HEK293 (cell line): ENCODE measurements at regions not wholly inside any gene's neighbourhood (a gene's known extent, or its start where the extent isn't known, plus 50 kb on each side); places are given as distances from the start of the nearest gene placed in this dataset.
A peak's percentile ranks its signal among the peaks of the same experiment; 100 is the strongest.

Source experiments
- CTCF ChIA-PET: fragments of 350-600 bp; formaldehyde crosslinking; extraction: SDS; loops from one replicate; lab custom pipeline; 2021; ENCODE audit warnings: antibody characterized with exemption; lab: Yijun Ruan, JAX
- POLR2A ChIA-PET: fragments of 300-600 bp; formaldehyde crosslinking; extraction: SDS; loops from one replicate; lab custom pipeline; 2020; ENCODE audit warnings: antibody characterized with exemption, inconsistent platforms; lab: Yijun Ruan, JAX
- H3K27ac ChIP-seq: fragments of 200-500 bp; sonication (Bioruptor generic); 2 replicates; pipeline ENCODE4 v1.5.1; 2014; ENCODE audit warnings: low read depth, low read length, control low read depth, inconsistent platforms; ENCODE audit errors: extremely low read depth
- H3K36me3 ChIP-seq, 2 experiments: fragments of 200-500 bp in 1 of 2; sonication (Bioruptor generic) in 1 of 2; 1 replicate in 1 of 2; 2 replicates in 1 of 2; pipeline ENCODE4 v1.5.1; 2014 to 2017; ENCODE audit warnings: inconsistent platforms in 2 of 2, low read length in 2 of 2; ENCODE audit not compliant: control insufficient read depth in 2 of 2, insufficient read depth in 1 of 2
- H3K4me1 ChIP-seq: fragments of 200-500 bp; sonication (Bioruptor generic); 2 replicates; pipeline ENCODE4 v1.5.1; 2014; ENCODE audit warnings: mild to moderate bottlenecking, low read length, inconsistent platforms; ENCODE audit not compliant: control insufficient read depth, insufficient read depth
- H3K4me3 ChIP-seq: 2 replicates; pipeline ENCODE4 v1.5.1; 2011; ENCODE audit warnings: low read depth, mild to moderate bottlenecking, control low read depth, low read length, moderate library complexity
- H3K9me3 ChIP-seq: fragments of 200-500 bp; sonication (Bioruptor generic); 2 replicates; pipeline ENCODE4 v1.5.1; 2014; ENCODE audit warnings: low read depth, low read length, inconsistent platforms; ENCODE audit not compliant: control insufficient read depth, insufficient read depth
- EGR2 ChIP-seq: fragments of 450-650 bp; formaldehyde crosslinking; IDR thresholded peaks from 2 replicates; pipeline ENCODE4 v1.5.1; 2016; ENCODE audit warnings: low read depth, missing biosample characterization, missing genetic modification characterization
- FEZF1 ChIP-seq: fragments of 450-650 bp; formaldehyde crosslinking; IDR thresholded peaks from 2 replicates; pipeline ENCODE4 v1.5.1; 2016; ENCODE audit warnings: missing biosample characterization, missing genetic modification characterization
- GFI1B ChIP-seq: fragments of 450-650 bp; formaldehyde crosslinking; IDR thresholded peaks from 2 replicates; pipeline ENCODE4 v1.5.1; 2016; ENCODE audit warnings: missing biosample characterization, missing genetic modification characterization
- SCRT1 ChIP-seq: fragments of 450-650 bp; formaldehyde crosslinking; IDR thresholded peaks from 2 replicates; pipeline ENCODE4 v1.5.1; 2016; ENCODE audit warnings: missing biosample characterization, missing genetic modification characterization, borderline replicate concordance
- YY1 ChIP-seq: fragments of 450-650 bp; formaldehyde crosslinking; IDR thresholded peaks from 2 replicates; pipeline ENCODE4 v1.5.1; 2018; ENCODE audit warnings: missing biosample characterization, missing genetic modification characterization
- ZBTB17 ChIP-seq: fragments of 450-650 bp; formaldehyde crosslinking; IDR thresholded peaks from 2 replicates; pipeline ENCODE4 v1.5.1; 2016; ENCODE audit warnings: missing biosample characterization, missing genetic modification characterization
- ZBTB48 ChIP-seq: fragments of 450-650 bp; formaldehyde crosslinking; IDR thresholded peaks from 2 replicates; pipeline ENCODE4 v1.5.1; 2016; ENCODE audit warnings: missing biosample characterization, missing genetic modification characterization
- ZBTB7A ChIP-seq: fragments of 450-650 bp; formaldehyde crosslinking; IDR thresholded peaks from 2 replicates; pipeline ENCODE4 v1.5.1; 2016; ENCODE audit warnings: low read depth, missing biosample characterization, missing genetic modification characterization
- ZFHX2 ChIP-seq: fragments of 450-650 bp; formaldehyde crosslinking; conservative IDR thresholded peaks from 2 replicates; pipeline ENCODE4 v1.5.1; 2016; ENCODE audit warnings: missing biosample characterization, missing genetic modification characterization
- ZFP69B ChIP-seq: fragments of 450-650 bp; formaldehyde crosslinking; IDR thresholded peaks from 2 replicates; pipeline ENCODE4 v1.5.1; 2016; ENCODE audit warnings: missing biosample characterization, missing genetic modification characterization
- ZNF140 ChIP-seq: fragments of 450-650 bp; formaldehyde crosslinking; IDR thresholded peaks from 2 replicates; pipeline ENCODE4 v1.5.1; 2016; ENCODE audit warnings: missing biosample characterization, missing genetic modification characterization
- ZNF211 ChIP-seq: fragments of 450-650 bp; formaldehyde crosslinking; IDR thresholded peaks from 2 replicates; pipeline ENCODE4 v1.5.1; 2016; ENCODE audit warnings: low read depth, missing biosample characterization, missing genetic modification characterization
- ZNF404 ChIP-seq: fragments of 450-650 bp; formaldehyde crosslinking; IDR thresholded peaks from 2 replicates; pipeline ENCODE4 v1.5.1; 2017; ENCODE audit warnings: missing biosample characterization, missing genetic modification characterization
- ZNF48 ChIP-seq: fragments of 450-650 bp; formaldehyde crosslinking; IDR thresholded peaks from 2 replicates; pipeline ENCODE4 v1.5.1; 2016; ENCODE audit warnings: missing biosample characterization, missing genetic modification characterization
- ZNF510 ChIP-seq: fragments of 450-650 bp; formaldehyde crosslinking; IDR thresholded peaks from 2 replicates; pipeline ENCODE4 v1.5.1; 2018; ENCODE audit warnings: mild to moderate bottlenecking, missing genetic modification characterization, missing biosample characterization; ENCODE audit not compliant: insufficient replicate concordance
- ZNF623 ChIP-seq: fragments of 450-650 bp; formaldehyde crosslinking; IDR thresholded peaks from 2 replicates; pipeline ENCODE4 v1.5.1; 2016; ENCODE audit warnings: missing biosample characterization, missing genetic modification characterization
- ZNF654 ChIP-seq: fragments of 450-650 bp; formaldehyde crosslinking; IDR thresholded peaks from 2 replicates; pipeline ENCODE4 v1.5.1; 2016; ENCODE audit warnings: low read depth, missing biosample characterization, missing genetic modification characterization
- ZNF660 ChIP-seq: fragments of 450-650 bp; IDR thresholded peaks from 2 replicates; pipeline ENCODE4 v1.5.1; 2018; ENCODE audit warnings: missing biosample characterization, mild to moderate bottlenecking, missing genetic modification characterization
- ZNF664 ChIP-seq: fragments of 450-650 bp; formaldehyde crosslinking; IDR thresholded peaks from 2 replicates; pipeline ENCODE4 v1.5.1; 2016; ENCODE audit warnings: missing biosample characterization, missing genetic modification characterization
- ZNF677 ChIP-seq: fragments of 450-650 bp; IDR thresholded peaks from 2 replicates; pipeline ENCODE4 v1.5.0; 2018; ENCODE audit warnings: missing biosample characterization, mild to moderate bottlenecking, missing genetic modification characterization, moderate library complexity
- ZNF701 ChIP-seq: fragments of 450-650 bp; formaldehyde crosslinking; IDR thresholded peaks from 2 replicates; pipeline ENCODE4 v1.5.1; 2016; ENCODE audit warnings: missing biosample characterization, missing genetic modification characterization
- ZNF776 ChIP-seq: fragments of 450-650 bp; formaldehyde crosslinking; IDR thresholded peaks from 2 replicates; pipeline ENCODE4 v1.5.0; 2017; ENCODE audit warnings: missing biosample characterization, missing genetic modification characterization, borderline replicate concordance
- ZNF843 ChIP-seq: fragments of 450-650 bp; formaldehyde crosslinking; IDR thresholded peaks from 2 replicates; pipeline ENCODE4 v1.5.1; 2016; ENCODE audit warnings: missing biosample characterization, missing genetic modification characterization
- ZSCAN16 ChIP-seq: fragments of 450-650 bp; formaldehyde crosslinking; IDR thresholded peaks from 2 replicates; pipeline ENCODE4 v1.5.1; 2016; ENCODE audit warnings: missing biosample characterization, missing genetic modification characterization
- TF ChIP-seq, protein P1 (sequence below): fragments of 450-650 bp; formaldehyde crosslinking; IDR thresholded peaks from 2 replicates; pipeline ENCODE4 v1.5.1; 2016; ENCODE audit warnings: missing biosample characterization, missing genetic modification characterization
- TF ChIP-seq, protein P2 (sequence below): fragments of 450-650 bp; formaldehyde crosslinking; IDR thresholded peaks from 2 replicates; pipeline ENCODE4 v1.5.1; 2016; ENCODE audit warnings: missing biosample characterization, missing genetic modification characterization
- TF ChIP-seq, protein P3 (sequence below): fragments of 450-650 bp; formaldehyde crosslinking; IDR thresholded peaks from 2 replicates; pipeline ENCODE4 v1.5.1; 2017; ENCODE audit warnings: missing biosample characterization, missing genetic modification characterization

DNA sequence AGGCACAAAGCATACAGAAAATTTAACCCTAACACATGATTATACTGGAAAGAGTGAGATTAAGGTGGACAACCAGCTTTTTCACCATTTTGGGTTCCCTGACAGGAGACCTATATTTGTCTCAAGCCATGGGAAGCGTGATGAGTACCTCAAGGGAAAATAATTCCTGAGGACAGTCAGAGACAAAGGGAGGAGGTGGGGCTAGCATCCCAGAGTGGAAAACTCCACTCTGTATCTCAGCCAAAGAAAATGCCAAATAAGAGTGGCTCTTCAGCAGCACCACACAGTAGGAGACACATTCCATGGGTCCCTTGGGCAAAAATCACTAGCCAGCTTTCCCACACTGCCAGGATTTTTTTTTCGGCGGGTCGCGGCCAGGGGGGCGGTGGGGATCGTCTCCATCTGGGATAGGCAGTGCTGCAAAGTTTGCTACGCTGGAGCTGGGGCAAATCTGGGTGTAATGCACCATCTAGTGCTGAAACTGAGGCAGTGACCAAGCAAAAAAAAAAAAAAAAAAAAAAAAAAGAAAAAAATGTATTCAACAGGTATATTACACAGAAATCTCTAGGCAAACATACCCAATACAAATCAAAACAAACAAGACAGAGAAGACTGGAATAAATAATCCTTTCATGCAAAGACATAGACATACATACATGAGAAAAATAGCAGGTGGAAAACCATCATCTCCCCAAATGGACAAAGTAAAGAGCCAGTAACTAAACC is 77.3 kb upstream of the SLC35F1 start (continued):
- TF ChIP-seq ZBTB17 (peak; percentile 73), ZNF664 (no peak), ZBTB48 (tag by site-specific recombination) (peak; percentile 38; the same call in 1 of the 2 replicates), ZFHX2 (no peak), ZNF776 (no peak), ZNF660 (0 out of 2 replicates have a peak, but pooled peaks have one; percentile 38), ZBTB7A (no peak), ZNF677 (no peak), SCRT1 (tag by site-specific recombination) (peak; percentile 98), ZNF654 (peak; percentile 95), ZNF510 (tag by site-specific recombination) (no peak)
- TF ChIP-seq, protein P1, sequence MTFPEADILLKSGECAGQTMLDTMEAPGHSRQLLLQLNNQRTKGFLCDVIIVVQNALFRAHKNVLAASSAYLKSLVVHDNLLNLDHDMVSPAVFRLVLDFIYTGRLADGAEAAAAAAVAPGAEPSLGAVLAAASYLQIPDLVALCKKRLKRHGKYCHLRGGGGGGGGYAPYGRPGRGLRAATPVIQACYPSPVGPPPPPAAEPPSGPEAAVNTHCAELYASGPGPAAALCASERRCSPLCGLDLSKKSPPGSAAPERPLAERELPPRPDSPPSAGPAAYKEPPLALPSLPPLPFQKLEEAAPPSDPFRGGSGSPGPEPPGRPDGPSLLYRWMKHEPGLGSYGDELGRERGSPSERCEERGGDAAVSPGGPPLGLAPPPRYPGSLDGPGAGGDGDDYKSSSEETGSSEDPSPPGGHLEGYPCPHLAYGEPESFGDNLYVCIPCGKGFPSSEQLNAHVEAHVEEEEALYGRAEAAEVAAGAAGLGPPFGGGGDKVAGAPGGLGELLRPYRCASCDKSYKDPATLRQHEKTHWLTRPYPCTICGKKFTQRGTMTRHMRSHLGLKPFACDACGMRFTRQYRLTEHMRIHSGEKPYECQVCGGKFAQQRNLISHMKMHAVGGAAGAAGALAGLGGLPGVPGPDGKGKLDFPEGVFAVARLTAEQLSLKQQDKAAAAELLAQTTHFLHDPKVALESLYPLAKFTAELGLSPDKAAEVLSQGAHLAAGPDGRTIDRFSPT (tag by site-specific recombination): no peak

DNA sequence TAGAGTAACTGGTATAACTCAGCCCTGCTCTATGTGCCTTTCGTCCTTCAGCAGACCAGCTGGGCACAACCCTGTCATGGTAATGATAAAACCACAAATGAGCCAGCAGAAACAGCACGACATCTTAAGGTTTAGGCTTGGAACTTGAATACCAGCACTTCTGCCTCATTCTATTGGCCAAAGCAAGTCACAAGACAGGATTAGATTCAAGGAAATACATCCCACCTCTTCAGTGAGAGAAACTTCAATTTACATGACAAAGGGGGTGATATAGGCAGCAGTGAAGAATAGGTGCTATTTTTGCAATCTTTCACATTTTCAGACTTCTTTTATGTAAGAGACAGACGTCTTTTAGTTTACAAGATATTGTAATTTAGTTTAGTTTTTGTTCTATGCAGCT is 69.8 kb upstream of the SLC35F1 start:
- H3K9me3 ChIP-seq: no peaks in the 10 kb centered on the region
- H3K4me1 ChIP-seq: no peaks in the 10 kb centered on the region
- CTCF ChIA-PET: interaction anchor here (0.6 to 1.6 kb wide), 8 partner anchors 8 to 964 kb away, joined by 3 to 6 read pairs (median 3); partner anchors contain the start of gene SLC35F1
- no peak overlapping the region for H3K4me3 ChIP-seq
- no peak overlapping the region for H3K27ac ChIP-seq
- no peaks in the 10 kb centered on the region for H3K36me3 ChIP-seq
- POLR2A ChIA-PET: no interaction called here
- no peak for TF ChIP-seq ZNF843 (tag by site-specific recombination)
- TF ChIP-seq FEZF1 (tag by site-specific recombination): no peak
- TF ChIP-seq ZNF404 (tag by site-specific recombination): no peak
- TF ChIP-seq YY1 (tag by site-specific recombination): no peak
- TF ChIP-seq GFI1B (tag by site-specific recombination): no peak
- TF ChIP-seq ZNF677: no peak
- TF ChIP-seq, protein P2, sequence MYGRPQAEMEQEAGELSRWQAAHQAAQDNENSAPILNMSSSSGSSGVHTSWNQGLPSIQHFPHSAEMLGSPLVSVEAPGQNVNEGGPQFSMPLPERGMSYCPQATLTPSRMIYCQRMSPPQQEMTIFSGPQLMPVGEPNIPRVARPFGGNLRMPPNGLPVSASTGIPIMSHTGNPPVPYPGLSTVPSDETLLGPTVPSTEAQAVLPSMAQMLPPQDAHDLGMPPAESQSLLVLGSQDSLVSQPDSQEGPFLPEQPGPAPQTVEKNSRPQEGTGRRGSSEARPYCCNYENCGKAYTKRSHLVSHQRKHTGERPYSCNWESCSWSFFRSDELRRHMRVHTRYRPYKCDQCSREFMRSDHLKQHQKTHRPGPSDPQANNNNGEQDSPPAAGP (tag by site-specific recombination): no peak
- TF ChIP-seq ZNF211 (tag by site-specific recombination): no peak
- TF ChIP-seq ZBTB48 (tag by site-specific recombination): no peak
- TF ChIP-seq ZNF48 (tag by site-specific recombination): no peak
- no peak for TF ChIP-seq ZSCAN16 (tag by site-specific recombination)
- TF ChIP-seq EGR2 (tag by site-specific recombination): no peak
- TF ChIP-seq ZFP69B (tag by site-specific recombination): no peak
- TF ChIP-seq ZNF140 (tag by site-specific recombination): no peak
- TF ChIP-seq, protein P3, sequence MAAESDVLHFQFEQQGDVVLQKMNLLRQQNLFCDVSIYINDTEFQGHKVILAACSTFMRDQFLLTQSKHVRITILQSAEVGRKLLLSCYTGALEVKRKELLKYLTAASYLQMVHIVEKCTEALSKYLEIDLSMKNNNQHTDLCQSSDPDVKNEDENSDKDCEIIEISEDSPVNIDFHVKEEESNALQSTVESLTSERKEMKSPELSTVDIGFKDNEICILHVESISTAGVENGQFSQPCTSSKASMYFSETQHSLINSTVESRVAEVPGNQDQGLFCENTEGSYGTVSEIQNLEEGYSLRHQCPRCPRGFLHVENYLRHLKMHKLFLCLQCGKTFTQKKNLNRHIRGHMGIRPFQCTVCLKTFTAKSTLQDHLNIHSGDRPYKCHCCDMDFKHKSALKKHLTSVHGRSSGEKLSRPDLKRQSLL (tag by site-specific recombination): no peak
- no peak for TF ChIP-seq ZNF623 (tag by site-specific recombination)
- no peak for TF ChIP-seq ZNF701 (tag by site-specific recombination)
